Embryonic facial prominence (tissue), 1 donor: ENCODE measurements at regions not wholly inside any gene's neighbourhood (a gene's known extent, or its start where the extent isn't known, plus 50 kb on each side); places are given as distances from the start of the nearest gene placed in this dataset.

Experiments used
- DNase-seq: peaks from one replicate; pipeline ENCODE4 v3.0.0-alpha.2; 2016; ENCODE audit errors: extremely low spot score

DNA sequence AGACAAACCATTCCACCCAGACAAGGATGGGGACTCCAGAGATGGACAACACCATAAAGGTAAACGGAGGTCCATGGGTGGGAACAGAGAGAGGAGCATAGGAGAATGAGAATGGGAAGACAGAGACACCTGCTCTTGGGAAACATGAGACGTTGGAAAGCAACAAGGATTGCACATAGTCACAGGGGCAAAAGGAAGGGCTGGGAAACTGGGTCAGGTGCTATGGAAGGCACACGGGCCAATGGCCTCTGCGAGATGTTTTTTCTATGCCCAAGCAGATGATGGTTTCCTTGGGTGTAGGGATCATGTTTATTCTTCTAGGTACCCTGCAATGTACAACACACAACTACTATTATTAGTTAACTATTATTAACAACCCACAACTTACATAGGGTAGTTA, 143.6 kb upstream of the AGAP1 start:
- DNase-seq: no peak

DNA sequence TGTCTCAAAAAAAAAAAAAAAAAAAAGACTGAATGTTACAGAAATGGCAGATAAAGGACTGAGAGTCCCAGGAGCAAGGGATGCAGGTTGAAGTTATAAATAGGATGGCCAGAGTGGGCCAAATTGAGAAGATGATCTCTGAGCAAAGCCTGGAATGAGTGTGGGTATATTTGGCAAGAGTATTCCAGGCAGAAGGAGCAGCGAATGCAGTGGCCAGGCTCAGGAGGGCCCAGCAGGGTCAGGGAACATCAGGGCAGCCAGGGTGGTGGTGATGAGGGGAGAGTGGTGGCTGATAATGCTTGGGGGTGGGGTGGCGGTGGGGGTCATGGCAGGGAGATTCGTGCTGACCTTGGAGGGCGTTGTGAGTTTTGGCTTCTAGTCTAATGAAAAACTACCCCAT, 141.3 kb upstream of the AGAP1 start:
- no peak for DNase-seq

DNA sequence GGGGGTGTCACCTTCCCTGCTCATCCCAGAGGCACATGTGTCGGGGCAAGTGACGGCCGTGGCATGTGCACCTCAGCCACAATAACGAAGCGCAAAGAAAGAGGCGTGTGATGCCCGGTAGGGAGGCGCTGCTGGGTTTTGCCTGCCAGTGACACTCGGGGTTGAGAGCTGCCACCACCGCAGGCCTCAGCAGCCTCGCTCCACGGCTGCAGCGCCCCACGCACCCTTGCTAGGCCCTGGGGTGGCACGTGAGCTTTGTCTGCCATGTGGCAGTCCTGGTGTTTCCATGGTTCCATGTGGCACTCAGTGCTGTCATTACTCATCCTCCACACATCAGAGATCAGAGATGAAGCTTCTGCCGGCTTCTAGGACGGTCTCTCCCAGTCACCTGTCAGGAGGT, 136.0 kb upstream of the AGAP1 start:
- DNase-seq: no peak

DNA sequence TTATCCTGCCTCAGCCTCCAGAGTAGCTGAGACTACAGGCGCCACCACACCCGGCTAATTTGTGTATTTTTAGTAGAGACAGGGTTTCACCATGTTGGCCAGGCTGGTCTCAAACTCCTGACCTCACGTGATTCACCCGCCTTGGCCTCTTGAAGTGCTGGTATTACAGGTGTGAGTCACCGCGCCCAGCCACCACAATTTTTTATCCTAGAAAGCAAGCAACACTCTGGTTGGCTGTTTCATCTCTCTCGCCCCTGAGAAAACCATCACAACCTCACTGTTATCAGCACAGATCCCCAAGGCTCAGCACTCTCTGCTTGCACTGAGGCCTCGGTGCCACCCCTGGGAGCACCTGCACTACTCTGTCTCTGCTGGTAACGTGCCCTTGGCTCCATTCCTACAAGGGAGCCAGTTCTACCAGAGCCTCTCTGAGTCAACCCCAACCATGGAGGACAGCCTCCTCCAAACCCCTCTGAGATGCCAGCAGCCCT, 134.8 kb upstream of the AGAP1 start:
- no peak for DNase-seq

DNA sequence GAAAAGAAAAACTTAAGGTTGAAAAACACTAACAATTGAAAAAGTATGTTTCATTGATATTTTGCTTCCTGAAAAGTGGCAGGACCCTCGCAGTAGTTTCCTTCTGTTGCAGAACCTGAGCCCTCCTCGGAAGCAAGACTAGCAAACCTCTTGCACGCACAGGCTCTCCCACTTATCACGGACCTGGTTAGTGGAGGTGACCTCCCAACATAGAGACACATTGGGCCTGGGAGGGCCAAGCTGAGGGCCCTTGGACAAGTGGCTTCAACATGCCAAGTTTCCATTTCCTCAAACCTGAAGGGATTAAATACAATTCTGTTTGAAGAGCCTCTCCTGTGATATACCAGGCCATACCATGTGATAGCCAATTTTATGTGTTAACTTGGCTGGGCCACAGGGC, 133.4 kb upstream of the AGAP1 start:
- no peak for DNase-seq

DNA sequence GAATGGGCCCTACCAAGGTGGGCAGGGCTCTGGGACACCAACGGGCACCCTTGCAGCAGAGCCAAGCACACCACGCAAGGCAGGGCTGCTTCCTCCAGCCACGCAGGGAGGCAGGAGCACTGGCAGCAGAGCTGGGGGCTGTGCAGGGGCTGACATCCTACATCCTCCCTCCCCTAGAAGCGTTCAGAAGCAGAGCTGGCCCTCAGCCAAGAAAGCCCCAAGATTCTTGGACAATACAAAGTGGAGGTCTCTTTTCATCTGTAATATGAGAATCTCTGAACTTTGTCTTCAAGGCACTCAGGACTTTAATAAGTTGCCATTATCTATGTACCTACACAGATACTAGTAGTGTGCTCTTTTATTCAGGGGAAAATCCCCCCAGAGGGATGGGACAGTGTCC, 128.1 kb upstream of the AGAP1 start:
- DNase-seq: no peak

DNA sequence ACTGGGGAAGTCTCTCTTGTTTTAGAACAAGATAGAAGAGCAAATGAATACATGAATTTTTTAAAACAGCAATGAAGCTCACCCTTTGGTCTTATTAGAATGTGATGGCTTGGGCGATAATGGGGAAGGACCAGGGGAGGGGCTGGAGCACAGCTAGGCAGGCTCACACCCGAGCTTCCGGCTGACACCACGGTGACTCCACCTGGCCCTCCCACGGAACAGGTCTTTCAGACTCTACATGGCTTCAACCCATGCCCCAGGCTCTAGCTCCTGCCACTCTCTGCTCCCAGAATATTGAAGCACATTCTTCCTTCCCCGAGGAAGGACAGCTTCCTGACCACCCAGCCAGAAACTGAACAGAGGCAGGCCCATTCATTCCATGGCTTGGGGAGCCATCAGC, 127.5 kb upstream of the AGAP1 start:
- no peak for DNase-seq

DNA sequence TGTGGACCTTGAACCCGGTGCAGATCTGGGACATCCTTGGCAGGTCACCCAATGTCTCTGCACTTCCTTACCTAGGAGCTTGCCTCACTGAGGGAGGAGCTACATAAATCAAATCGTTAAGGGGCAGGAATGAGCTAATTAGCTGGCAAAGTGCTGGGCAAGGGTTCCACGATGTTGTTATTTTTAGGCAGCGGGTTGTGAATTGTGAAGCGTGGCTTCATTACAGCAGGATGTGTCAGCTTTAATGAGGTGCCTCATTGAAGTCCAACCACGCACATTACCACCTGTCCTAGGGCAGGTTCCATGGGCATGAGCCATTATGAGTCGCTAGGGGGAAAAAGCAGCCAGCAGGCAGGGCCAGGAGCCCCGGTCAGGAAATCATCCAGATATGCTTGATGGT, 127.0 kb upstream of the AGAP1 start:
- no peak for DNase-seq

DNA sequence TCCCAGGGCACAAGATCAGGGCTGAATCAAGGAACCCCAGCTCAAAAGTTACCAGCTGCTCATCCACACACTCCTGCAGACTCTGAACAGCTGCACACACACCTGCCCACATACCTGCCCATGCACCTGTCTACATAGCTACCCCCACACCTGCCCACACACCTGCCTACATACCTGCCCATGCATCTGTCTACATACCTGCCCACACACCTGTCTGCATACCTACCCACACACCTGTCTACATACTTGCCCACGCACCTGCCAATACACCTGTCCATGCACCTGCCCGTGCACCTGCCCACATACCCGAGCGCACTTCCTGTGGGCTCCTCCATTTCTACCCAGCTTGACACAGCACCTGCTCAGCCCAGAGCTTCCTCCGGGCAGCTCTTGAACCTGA, 122.8 kb upstream of the AGAP1 start:
- DNase-seq: no peak

DNA sequence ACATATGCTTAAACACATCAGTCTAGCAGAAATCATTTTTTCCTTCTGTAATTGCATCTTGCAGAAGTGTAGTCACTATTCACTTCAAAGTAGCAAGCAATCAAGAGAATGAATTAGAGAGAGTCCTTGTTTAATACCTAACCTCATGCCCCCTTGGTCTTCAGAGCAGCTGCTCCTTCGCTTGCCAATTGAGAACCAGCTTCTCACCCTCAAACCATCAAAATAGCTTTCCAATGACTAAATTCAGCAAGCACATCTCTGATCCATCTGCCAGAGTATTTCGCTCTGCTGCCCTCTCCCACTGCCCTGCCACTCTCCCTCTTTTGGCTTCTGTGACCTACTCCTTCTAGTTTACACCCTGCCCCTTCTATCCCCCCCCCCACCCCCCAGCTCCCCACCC, 120.7 kb upstream of the AGAP1 start:
- DNase-seq: no peak

DNA sequence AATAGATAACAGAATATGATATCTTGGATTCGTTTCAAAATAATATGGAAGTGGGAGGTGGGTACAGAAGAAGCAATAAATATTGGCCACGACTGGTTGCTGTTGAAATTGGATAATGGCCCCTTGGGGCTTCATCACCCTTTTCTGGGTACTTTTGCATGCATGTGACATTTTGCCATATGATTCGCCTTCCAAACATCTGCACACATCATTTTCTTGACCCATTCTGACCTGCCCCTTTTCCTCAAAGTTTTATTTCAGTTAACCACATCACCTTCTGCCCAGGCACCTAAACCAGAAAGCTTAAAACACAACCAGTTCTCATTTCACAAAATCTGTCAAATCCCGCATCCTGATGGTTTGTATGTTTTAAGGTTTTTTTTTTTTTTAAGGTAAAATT, 116.7 kb upstream of the AGAP1 start:
- DNase-seq: no peak

DNA sequence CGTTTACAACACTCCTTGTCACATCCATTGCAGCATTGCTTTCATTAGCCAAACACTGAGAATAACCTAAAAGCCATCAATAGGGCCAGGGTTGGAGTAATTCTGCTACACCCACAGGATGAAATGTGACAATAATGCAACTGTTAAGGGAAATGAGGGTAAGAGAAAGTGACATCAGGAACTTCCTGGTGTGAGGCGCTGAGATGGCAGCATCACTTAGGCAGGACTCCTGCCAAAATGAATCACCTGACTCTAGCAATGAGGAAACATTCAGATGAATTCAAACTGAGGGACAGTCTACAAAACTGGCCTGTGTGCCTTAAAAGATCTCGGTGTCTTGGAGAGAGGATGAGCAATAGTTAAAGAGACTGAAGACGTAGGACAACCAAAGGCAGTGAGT, 115.6 kb upstream of the AGAP1 start:
- DNase-seq: no peak

DNA sequence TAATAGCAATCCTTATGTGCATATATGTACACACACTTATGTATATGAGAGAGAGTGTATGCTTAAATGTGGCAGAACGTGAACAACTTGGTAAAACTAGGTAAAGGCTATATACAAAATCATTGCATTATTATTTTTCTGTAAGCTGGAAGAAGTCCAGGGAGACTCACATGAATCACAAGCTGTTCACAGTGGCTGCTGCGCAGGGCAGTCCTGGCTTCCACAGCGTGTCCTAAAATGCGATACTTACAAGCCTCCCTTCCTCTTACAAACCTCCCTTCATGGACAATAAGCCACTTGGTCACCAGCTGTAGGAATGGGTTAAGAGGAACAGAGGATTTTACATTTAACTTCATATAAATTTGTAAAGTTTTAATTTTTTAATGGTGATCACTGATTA, 114.9 kb upstream of the AGAP1 start:
- no peak for DNase-seq

DNA sequence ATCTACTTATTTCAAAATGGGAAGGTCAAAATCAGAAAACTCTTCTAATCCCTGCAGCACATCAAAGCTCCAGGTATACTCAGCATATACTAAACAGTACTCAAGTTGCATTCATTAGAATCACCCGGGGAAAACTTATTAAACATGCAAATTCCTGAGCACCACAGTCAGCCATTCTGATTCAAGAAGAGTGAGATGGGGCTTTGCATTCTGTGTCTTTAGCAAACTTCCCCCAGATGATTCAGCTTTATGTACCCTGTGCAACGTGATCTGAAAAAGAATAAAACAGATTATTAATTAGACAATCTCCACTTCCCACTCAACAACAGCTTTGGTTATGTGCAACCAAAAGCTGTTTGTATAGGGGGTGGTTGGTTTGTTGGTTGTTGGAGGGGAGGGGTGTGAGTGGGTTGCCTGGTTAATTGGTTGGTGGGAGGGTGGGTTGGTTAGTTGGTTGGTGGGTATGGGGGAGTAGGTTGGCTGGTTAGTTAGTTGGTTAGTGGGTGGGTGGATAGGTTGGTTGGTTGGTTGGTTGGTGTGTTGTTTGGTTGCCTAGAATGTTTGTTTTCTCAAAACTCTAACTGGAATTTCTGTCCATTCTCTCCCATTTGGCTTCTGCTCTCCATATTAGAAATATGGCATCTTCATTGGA, 112.5 kb upstream of the AGAP1 start:
- no peak for DNase-seq

DNA sequence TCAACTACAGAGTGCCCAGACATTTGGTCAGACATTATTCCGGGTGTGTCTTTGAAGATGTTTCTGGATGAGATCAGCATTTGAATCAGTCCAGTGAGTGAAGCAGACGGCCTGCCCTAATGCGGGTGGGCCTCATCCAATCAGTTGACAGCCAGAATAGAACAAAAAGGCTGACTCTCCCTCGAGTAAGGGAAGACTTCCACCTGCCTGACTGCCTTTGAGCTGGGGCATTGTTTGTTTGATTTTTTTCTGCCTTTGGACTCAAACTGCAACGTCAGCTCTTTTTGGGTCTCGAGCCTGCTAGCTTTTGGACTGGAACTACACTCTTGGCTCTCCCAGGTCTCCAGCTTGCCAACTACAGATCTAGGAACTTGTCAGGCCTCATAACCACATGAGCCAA, 111.7 kb upstream of the AGAP1 start:
- no peak for DNase-seq

DNA sequence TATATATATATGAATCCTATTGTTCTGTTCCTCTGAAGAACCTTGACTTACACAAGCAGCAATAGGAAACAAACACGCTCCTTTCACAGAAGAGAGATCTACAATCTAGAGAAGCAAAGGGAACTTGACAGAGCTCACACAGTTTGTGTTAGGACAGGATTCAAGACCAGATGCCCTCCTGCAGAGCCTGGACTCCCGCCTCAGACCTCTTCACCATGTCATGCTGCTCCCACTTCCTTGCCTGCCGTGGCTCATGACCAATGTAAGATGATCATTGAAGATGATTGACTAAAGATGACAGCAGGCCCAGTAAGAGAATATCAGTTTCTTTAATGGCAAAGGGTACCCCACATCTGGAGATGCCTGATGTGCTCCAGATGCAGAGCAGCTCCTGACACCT, 111.2 kb upstream of the AGAP1 start:
- DNase-seq: no peak

DNA sequence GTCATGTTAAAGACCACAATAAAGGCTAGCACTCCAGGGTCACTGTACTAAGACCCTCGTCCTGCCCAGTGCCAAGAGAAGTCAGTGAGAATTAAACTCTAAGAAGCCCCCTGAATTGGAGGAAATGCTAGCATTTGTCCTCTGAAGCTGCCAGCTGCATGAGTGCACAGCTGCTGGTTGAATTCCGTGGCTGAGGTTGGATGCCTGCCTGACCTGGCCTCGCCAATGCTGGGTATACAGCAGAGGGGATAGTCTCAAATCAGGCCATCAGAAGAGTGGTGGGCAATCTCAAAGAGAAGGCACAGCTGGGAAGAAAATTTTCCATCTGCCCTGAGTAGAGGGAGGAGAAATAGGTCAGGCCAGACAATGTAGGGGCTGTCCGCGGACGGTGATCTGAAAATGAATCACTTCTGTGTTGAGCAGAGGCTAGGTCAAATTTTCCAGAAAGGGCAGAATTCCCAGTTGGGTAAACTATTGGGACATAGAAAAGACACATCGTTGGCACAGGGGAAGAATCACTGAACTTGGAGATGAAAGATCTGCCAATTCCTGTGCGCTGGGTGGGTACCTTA, 110.5 kb upstream of the AGAP1 start:
- DNase-seq: no peak

DNA sequence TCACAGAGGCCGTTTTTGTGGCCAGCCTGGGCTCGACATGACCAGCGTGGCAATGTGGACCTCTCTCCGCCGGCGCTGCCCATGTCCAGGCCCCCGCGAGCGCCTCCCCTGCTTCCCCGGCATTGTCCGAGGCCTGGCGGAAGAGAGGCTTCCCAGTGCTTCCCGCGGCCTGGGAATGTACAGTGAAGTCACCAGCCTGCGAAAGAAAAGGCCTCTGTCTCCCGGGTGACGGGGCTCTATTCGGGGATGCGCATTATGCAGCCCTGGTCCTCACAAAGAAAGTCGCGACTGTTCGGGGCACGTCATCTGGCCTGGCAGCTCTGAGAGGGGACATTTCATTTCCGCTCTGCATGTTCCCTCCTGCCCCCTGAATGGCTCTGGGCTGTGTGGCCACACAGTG, 109.2 kb upstream of the AGAP1 start:
- DNase-seq: no peak

DNA sequence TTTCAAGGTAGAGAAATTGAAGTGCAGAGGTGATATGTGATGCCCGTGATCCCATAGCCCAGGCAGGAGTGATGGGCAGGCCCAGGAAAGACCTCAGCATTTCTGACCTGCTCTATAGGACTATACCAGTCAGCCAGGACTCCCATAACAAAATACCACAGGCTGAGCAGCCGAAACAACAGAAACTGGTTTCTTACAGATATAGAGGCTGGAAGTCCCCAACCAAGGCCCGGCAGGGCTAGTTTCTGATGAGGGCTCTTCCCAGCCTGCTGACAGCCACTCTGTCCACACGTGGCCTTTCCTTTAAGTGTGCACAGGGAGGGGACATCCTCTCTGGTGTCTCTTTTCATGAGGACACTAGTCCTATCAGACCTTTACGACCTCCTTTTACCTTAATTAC, 104.2 kb upstream of the AGAP1 start:
- DNase-seq: no peak

DNA sequence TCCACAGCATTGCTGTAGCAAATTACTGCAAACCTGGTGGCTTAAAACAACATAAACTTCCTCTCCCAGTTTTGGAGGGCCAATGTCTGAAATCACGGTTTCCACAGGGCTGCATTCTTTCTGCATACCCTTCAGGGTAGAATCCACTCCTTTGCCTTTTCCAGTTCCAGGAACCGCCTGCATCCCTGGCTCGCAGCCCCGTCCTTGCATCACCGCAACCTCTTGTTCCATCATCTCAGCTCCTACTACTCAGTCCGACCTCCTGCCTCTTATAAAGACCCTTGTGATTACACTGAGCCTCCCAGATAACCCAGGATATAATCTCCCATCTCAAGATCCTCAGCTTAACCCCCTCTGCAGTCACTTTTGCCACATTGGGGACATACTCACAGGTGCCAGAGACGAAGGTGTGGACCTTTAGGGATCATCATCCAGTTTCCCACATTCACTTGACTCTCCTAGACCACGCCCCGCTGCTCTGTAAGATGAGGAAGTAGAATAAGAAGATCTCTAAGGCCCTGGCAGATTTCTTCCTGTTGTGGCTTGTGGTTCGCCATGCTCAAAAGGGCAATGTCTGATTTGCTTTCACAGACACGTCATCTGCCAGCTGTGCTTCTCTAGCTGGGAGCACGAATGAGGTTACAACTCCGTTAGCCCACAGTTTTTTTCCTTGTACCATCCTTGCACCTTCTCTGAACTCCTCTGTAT, 103.6 kb upstream of the AGAP1 start:
- DNase-seq: no peak

DNA sequence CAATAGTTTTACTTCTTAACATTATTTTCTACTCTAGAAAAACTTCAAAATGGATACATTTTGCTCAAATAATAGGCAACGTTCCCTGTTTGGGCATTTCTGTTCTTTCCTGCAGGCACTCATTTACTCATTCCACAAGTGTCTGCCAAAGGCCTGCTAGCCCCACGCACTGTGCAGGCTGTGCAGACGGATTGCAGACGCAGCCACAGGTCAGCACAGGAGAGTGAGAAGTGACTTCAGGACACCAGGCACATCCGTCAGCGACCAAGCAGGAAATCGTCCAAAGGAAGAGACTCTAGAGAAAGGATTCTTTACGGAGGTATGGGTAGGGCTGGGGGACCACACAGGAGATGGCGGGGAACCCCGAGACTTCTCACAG, 103.0 kb upstream of the AGAP1 start:
- no peak for DNase-seq

DNA sequence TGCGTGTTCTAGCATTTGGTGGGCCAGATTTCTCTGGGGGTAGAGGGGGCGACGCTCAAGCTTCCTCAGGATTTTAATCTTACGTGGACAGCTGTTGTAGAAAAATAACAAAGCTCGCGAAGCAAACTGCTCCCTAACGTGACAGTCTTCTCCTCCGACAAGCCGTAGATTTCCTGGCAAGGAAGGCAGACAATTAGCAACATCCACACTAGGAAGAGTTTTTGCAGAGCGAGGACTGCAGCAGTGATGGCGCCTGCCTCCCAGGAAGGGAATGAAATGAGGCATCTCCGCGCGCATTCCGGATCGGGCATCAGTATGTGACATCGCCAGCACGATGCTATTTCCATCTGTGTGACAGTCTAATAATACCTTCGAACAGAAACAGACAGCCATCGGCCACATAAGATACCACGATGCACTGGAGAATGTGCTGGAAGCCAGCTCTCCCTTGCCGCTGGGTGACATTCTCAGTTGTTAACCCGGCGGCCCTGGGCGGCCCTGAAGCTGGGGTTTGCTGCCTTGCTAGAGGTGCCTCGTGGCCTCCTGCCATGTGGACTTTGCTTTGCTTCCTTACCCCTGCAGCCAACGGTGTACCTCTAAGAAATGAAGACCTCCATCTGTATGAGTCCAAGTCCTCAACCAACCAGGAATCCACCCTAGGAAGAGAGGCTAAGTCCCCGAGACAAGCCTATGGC, 101.8 kb upstream of the AGAP1 start:
- DNase-seq: no peak

DNA sequence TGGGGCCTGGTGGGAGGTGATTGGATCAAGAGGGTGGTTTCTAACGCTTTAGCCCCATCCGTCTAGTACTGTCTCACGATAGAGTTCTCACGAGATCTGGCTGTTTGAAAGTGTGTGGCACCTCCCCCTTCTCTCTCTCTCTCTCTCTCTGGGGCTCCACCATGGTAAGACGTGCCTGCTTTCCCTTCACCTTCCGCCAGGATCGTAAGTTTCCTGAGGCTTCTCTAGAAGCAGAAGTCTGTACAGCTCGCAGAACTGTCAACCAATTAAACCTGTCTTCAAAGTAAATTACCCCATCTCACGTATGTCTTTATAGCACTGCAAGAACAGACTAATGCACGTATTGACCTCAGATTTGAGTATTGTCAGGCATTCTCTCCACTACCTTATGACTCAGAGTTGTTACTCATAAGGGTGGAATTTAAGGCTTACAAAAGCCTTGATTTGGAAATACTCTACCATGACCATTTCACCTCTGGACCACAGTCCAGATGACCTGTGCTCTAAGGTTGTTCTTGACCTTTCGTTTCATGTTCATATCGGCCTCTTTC, 99.5 kb upstream of the AGAP1 start:
- no peak for DNase-seq
